ENCODE measurements at regions not wholly inside any gene's neighbourhood (a gene's known extent, or its start where the extent isn't known, plus 50 kb on each side); places are given as distances from the start of the nearest gene placed in this dataset.

DNA sequence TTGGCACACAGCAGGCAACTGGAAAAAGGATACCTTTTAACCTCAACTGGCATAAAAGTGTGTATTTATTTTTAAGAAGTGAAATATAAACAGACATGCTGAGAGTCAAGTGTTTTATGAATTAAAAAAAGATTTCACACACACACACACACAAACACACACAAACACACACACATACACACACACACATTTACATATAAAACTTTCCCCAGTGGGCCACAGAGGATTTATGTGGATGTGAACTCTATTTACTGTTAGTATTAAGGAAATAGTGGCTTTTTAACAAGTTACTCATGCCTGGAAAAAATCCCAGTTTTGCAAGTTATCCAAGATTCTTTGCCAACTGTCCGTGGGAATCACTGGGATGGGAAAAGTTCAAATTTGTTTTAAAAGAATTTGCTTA is 725.9 kb upstream of the NR2F2 start (continued):
- TF ChIP-seq, protein P1, sequence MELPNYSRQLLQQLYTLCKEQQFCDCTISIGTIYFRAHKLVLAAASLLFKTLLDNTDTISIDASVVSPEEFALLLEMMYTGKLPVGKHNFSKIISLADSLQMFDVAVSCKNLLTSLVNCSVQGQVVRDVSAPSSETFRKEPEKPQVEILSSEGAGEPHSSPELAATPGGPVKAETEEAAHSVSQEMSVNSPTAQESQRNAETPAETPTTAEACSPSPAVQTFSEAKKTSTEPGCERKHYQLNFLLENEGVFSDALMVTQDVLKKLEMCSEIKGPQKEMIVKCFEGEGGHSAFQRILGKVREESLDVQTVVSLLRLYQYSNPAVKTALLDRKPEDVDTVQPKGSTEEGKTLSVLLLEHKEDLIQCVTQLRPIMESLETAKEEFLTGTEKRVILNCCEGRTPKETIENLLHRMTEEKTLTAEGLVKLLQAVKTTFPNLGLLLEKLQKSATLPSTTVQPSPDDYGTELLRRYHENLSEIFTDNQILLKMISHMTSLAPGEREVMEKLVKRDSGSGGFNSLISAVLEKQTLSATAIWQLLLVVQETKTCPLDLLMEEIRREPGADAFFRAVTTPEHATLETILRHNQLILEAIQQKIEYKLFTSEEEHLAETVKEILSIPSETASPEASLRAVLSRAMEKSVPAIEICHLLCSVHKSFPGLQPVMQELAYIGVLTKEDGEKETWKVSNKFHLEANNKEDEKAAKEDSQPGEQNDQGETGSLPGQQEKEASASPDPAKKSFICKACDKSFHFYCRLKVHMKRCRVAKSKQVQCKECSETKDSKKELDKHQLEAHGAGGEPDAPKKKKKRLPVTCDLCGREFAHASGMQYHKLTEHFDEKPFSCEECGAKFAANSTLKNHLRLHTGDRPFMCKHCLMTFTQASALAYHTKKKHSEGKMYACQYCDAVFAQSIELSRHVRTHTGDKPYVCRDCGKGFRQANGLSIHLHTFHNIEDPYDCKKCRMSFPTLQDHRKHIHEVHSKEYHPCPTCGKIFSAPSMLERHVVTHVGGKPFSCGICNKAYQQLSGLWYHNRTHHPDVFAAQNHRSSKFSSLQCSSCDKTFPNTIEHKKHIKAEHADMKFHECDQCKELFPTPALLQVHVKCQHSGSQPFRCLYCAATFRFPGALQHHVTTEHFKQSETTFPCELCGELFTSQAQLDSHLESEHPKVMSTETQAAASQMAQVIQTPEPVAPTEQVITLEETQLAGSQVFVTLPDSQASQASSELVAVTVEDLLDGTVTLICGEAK (IDR thresholded peaks at IDR 0.05): no peak
- TF ChIP-seq, protein P1 (CRISPR knock-in tag; IDR thresholded peaks at IDR 0.05): no peak
- TF ChIP-seq HIC2 (CRISPR knock-in tag; IDR thresholded peaks at IDR 0.05; ENCODE audit: low read depth) (no peak), NFE2L2 (IDR thresholded peaks at IDR 0.05; ENCODE audit: low read length) (no peak), HHEX (CRISPR knock-in tag; IDR thresholded peaks at IDR 0.05) (no peak), SNAI1 (CRISPR knock-in tag; IDR thresholded peaks at IDR 0.05; ENCODE audit: borderline replicate concordance) (no peak), ZNF263 (CRISPR knock-in tag; IDR thresholded peaks at IDR 0.05) (no peak)
